T47D (cell line): ENCODE measurements at regions not wholly inside any gene's neighbourhood (a gene's known extent, or its start where the extent isn't known, plus 50 kb on each side); places are given as distances from the start of the nearest gene placed in this dataset.

ENCODE experiments used
- DNase-seq, 2 experiments: peaks; one replicate each; pipeline versions ENCODE4 v3.0.0 to v3.0.0-alpha.2; 2011 to 2012; ENCODE audit warnings: low read depth in 1 of 2, low spot score in 1 of 2
- JUND ChIP-seq: IDR thresholded peaks from 2 replicates; pipeline ENCODE4 v1.6.1; 2012; ENCODE audit warnings: low read depth
- in situ Hi-C: cut with HindIII; loops from 2 replicates; pipeline ENCODE4 v1.10.0; 2016; ENCODE audit warnings: low sequenced_read_pairs, low pct_unique_long_range_greater_than_20kb

- in situ Hi-C loops = no loop called here
- no peak for TF ChIP-seq JUND
- DNase-seq = peak in 1 of 2 experiments; percentile 44
These were observed 64.1 kb upstream of the WDR26 start for GRCh38 chr1:224498574-224499170.

GRCh38 chr1:224499204-224499603 lies 64.6 kb upstream of the WDR26 start:
- in situ Hi-C loops = no loop called here
- no peak for DNase-seq
- TF ChIP-seq JUND = no peak

- no peak for TF ChIP-seq JUND
- in situ Hi-C loops = no loop called here
- no peak for DNase-seq
These were observed 66.2 kb upstream of the WDR26 start for GRCh38 chr1:224500796-224501195.

- in situ Hi-C loops = no loop called here
- DNase-seq = no peak
- TF ChIP-seq JUND = no peak
These were observed 67.2 kb upstream of the WDR26 start for GRCh38 chr1:224501836-224502235.

GRCh38 chr1:224502459-224503160 lies 68.0 kb upstream of the WDR26 start:
- TF ChIP-seq JUND = no peak
- DNase-seq = peak; percentile 67 to 92
- in situ Hi-C loops = no loop called here

DNA sequence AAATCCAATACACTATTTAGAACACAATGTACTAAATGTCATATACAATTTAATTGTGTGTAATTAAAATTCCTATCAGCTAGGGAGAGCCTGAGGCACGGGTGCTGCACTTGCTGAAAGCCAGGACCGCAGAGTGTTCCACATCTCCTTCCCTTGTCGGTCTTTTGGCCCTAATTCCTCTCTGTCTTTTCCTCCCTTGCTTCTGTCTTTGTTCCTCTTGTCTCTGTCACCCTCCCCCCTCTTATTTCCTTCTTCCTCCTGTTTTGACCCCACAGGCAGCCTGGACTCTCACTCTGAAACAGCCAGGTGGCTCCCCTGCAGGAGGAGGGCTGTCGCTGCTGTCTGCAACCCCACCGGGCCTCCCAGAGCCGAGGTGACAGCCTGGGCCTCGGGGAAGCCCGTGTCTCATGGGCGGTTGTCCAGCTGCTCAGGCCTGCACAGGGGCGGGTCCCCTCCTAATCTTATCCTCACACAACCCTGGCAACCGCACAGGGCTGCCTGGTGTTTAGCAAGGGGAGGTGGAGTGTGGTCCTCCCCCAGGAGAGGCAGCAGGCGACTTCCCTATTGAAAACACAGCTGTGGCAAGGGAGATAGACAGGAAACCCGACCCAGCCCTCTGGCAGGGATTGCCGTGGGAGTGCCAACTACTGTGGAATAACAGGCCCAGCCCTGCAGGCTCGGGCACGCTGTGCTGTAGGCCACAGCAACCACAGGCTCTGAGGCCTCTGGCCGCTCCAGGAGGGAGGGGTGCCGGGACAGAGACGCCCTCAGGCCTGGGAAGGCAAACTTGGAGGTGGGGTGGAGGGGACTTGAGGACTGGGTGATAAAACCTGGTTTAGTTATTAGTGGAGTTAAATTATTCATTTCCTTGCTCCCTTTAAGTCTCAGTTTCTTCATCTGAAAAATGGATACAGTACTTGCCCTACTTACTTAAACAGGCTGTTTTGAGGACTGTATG lies 68.8 kb upstream of the WDR26 start:
- in situ Hi-C loops = no loop called here
- DNase-seq = peak; percentile 79 to 98
- no peak for TF ChIP-seq JUND

- no peak for DNase-seq
- in situ Hi-C loops = no loop called here
- no peak for TF ChIP-seq JUND
These were observed 69.9 kb upstream of the WDR26 start for GRCh38 chr1:224504297-224505041.

- TF ChIP-seq JUND = no peak
- in situ Hi-C loops = no loop called here
- no peak for DNase-seq
These were observed 71.0 kb upstream of the WDR26 start for GRCh38 chr1:224505454-224506093.

DNA sequence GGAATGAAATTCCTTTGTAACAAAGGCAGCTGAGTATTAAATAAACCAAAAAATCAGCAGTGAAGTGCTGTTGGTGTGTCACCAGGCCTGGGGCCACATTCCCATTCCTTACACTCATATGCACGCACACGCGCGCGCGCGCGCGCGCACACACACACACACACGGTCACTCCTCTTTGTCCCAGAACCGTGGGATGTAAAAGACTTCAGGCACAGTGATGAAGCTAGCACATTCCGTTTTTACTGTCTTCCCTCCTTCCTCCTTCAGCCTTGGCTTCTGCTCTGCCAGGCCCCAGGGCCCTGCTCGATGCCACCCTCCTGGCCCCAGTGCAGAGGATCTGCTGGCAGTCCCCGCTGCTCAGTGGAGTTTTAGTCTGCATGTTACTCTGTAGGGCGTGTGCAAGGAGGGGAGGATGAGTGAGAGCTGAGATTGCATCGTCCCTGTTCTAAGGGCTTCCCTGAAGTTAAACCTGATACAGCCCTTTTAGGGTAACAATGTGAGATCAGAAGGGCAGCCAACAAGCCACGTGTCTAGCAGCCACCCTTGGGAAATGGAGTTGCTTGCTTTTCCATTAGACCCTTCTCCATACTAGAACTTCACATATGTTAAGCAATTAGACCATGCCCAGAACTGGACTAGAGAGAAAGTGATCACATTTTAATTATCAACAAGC lies 71.7 kb upstream of the WDR26 start:
- DNase-seq = no peak
- in situ Hi-C loops = no loop called here
- TF ChIP-seq JUND = no peak

DNA sequence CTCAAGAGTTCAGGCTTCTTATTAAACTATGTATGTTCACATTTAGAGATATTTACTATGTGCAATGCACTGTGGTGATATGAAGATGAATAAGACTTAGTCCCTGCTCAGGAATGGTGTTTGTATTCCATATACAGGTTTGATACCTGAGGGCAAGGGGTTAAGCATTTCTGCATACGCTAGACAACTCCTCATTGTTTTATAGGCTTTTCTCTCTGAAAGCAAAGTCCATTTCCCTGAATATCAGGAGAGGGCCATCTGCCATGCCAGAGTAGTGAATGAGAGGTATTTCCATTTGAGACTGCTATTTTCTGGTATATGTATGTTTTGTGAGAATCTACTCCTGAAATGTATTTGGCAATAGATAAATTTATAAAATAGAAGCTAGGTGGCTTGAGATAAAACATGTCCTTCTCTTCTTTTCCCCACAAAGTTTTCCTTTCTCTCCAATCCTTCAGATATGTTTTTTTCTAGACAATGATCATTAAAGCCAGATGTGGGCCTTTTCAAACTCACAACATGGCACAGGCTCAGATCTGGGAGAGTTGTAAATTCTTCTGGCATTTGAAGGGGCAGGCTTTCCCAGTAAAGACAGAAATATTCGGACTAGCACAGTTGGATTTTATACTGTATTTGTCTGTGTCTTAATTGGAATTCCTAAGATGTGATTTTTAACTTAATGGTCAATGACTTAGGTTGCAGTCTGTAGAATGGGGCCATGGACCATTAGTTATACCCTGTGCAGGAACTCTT lies 73.3 kb upstream of the WDR26 start:
- TF ChIP-seq JUND = no peak

DNA sequence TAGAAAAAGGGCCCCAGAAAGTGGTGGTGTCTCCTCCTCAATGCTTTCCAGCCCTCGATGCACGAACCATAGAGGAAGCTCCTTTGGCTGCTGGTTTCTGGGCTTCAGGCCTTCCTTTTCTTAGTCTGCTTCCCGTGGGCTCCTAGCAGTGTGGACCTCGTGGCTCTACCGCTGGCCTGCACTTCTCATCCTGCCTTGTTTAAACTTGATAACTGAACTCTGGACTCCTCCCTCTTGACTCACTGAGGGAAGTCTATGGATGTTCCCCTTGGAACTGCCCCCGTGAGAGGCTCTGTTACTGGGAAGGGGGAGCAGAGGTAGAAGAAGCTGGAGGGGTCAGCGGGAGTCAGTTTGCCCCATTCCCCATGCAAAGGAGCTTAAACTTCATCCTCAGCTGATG lies 75.3 kb upstream of the WDR26 start:
- DNase-seq = no peak
- in situ Hi-C loops = no loop called here
- no peak for TF ChIP-seq JUND

More for the DNA sequence above, 73.3 kb upstream of the WDR26 start:
- in situ Hi-C loops = no loop called here
- DNase-seq = no peak
